ENCODE measurements at regions not wholly inside any gene's neighbourhood (a gene's known extent, or its start where the extent isn't known, plus 50 kb on each side); places are given as distances from the start of the nearest gene placed in this dataset.
A peak's percentile ranks its signal among the peaks of the same experiment; 100 is the strongest.

- Histone ChIP-seq H3K4ac (ENCODE audit: low read depth, low read length) (peak overlapping the region; percentile 64), H4K8ac (ENCODE audit: low read depth, low read length) (no peak overlapping the region), H3K23ac (ENCODE audit: low read length) (no peak overlapping the region), H3K36me3 (ENCODE audit: control insufficient read depth, insufficient read depth, low read length) (no peaks in the 10 kb centered on the region), H3K4me2 (ENCODE audit: low read length) (no peak overlapping the region), H2AK5ac (ENCODE audit: low read length) (no peak overlapping the region), H3K4me3 (ENCODE audit: low read length) (no peak overlapping the region), H2BK120ac (ENCODE audit: low read depth, low read length) (no peak overlapping the region), H3K9ac (ENCODE audit: low read length) (no peak overlapping the region), H3K79me2 (ENCODE audit: control insufficient read depth, insufficient read depth, low read length) (no peaks in the 10 kb centered on the region), H3K18ac (ENCODE audit: low read length) (peak overlapping the region; percentile 0), H3K27ac (ENCODE audit: low read depth, low read length) (no peak overlapping the region), H2BK5ac (ENCODE audit: low read length) (peak overlapping the region; percentile 6), H2BK15ac (replicated peaks; ENCODE audit: low read depth) (no peak overlapping the region), H3K56ac (ENCODE audit: low read length) (peak overlapping the region; percentile 71), H3K79me1 (ENCODE audit: low read length) (no peaks in the 10 kb centered on the region), H3K4me1 (ENCODE audit: control insufficient read depth, low read depth, low read length) (peaks cover 24% of the 10 kb centered on the region), H3K27me3 (ENCODE audit: insufficient read depth, low read length, poor library complexity) (no peaks in the 10 kb centered on the region), H4K5ac (ENCODE audit: low read length) (no peak overlapping the region)
- DNase-seq: peak; percentile 78
- no CpG with 5 or more reads among the region's 7 CpGs for WGBS (ENCODE audit: extremely low coverage, insufficient coverage, low lambda C conversion rate)
These were observed 87.2 kb downstream of the SOWAHC start for GRCh38 chr2:109701362-109701761.

- no peaks in the 10 kb centered on the region for H3K79me1 ChIP-seq (ENCODE audit: low read length)
- H3K18ac ChIP-seq (ENCODE audit: low read length): peak overlapping the region; percentile 23
- H2BK120ac ChIP-seq (ENCODE audit: low read depth, low read length): peak overlapping the region; percentile 6
- no peak overlapping the region for H3K9ac ChIP-seq (ENCODE audit: low read length)
- peak overlapping the region; percentile 77 for H2BK5ac ChIP-seq (ENCODE audit: low read length)
- H2AK5ac ChIP-seq (ENCODE audit: low read length): peak overlapping the region; percentile 79
- WGBS (ENCODE audit: extremely low coverage, insufficient coverage, low lambda C conversion rate): no CpG with 5 or more reads among the region's 9 CpGs
- H4K8ac ChIP-seq (ENCODE audit: low read depth, low read length): no peak overlapping the region
- H3K4me2 ChIP-seq (ENCODE audit: low read length): no peak overlapping the region
- peak overlapping the region; percentile 2 for H3K4ac ChIP-seq (ENCODE audit: low read depth, low read length)
- peak overlapping the region; percentile 72 for H3K56ac ChIP-seq (ENCODE audit: low read length)
- no peak overlapping the region for H4K5ac ChIP-seq (ENCODE audit: low read length)
- H3K4me3 ChIP-seq (ENCODE audit: low read length): no peak overlapping the region
- no peak overlapping the region for H3K27ac ChIP-seq (ENCODE audit: low read depth, low read length)
- H3K79me2 ChIP-seq (ENCODE audit: control insufficient read depth, insufficient read depth, low read length): no peaks in the 10 kb centered on the region
- H3K23ac ChIP-seq (ENCODE audit: low read length): peak overlapping the region; percentile 87
- no peak for DNase-seq
- no peaks in the 10 kb centered on the region for H3K36me3 ChIP-seq (ENCODE audit: control insufficient read depth, insufficient read depth, low read length)
- H3K27me3 ChIP-seq (ENCODE audit: insufficient read depth, low read length, poor library complexity): no peaks in the 10 kb centered on the region
- peaks cover 24% of the 10 kb centered on the region for H3K4me1 ChIP-seq (ENCODE audit: control insufficient read depth, low read depth, low read length)
- H2BK15ac ChIP-seq (replicated peaks; ENCODE audit: low read depth): no peak overlapping the region
These were observed 88.3 kb downstream of the SOWAHC start for GRCh38 chr2:109702250-109702985.

GRCh38 chr2:109703077-109703476 lies 88.9 kb downstream of the SOWAHC start:
- no peak overlapping the region for H3K4me2 ChIP-seq (ENCODE audit: low read length)
- no peak overlapping the region for H3K23ac ChIP-seq (ENCODE audit: low read length)
- H2BK15ac ChIP-seq (replicated peaks; ENCODE audit: low read depth): no peak overlapping the region
- H2AK5ac ChIP-seq (ENCODE audit: low read length): no peak overlapping the region
- H3K79me1 ChIP-seq (ENCODE audit: low read length): no peaks in the 10 kb centered on the region
- no peaks in the 10 kb centered on the region for H3K79me2 ChIP-seq (ENCODE audit: control insufficient read depth, insufficient read depth, low read length)
- no peak overlapping the region for H3K18ac ChIP-seq (ENCODE audit: low read length)
- no peak overlapping the region for H3K4ac ChIP-seq (ENCODE audit: low read depth, low read length)
- H3K4me3 ChIP-seq (ENCODE audit: low read length): no peak overlapping the region
- H2BK5ac ChIP-seq (ENCODE audit: low read length): no peak overlapping the region
- no peak overlapping the region for H3K27ac ChIP-seq (ENCODE audit: low read depth, low read length)
- no peak overlapping the region for H3K56ac ChIP-seq (ENCODE audit: low read length)
- no peak for DNase-seq
- no peak overlapping the region for H2BK120ac ChIP-seq (ENCODE audit: low read depth, low read length)
- H3K4me1 ChIP-seq (ENCODE audit: control insufficient read depth, low read depth, low read length): peaks cover 24% of the 10 kb centered on the region
- no CpG with 5 or more reads among the region's 7 CpGs for WGBS (ENCODE audit: extremely low coverage, insufficient coverage, low lambda C conversion rate)
- no peaks in the 10 kb centered on the region for H3K36me3 ChIP-seq (ENCODE audit: control insufficient read depth, insufficient read depth, low read length)
- no peak overlapping the region for H3K9ac ChIP-seq (ENCODE audit: low read length)
- H3K27me3 ChIP-seq (ENCODE audit: insufficient read depth, low read length, poor library complexity): no peaks in the 10 kb centered on the region
- no peak overlapping the region for H4K5ac ChIP-seq (ENCODE audit: low read length)
- H4K8ac ChIP-seq (ENCODE audit: low read depth, low read length): no peak overlapping the region

- H3K56ac ChIP-seq (ENCODE audit: low read length): peak overlapping the region; percentile 62
- no peaks in the 10 kb centered on the region for H3K27me3 ChIP-seq (ENCODE audit: insufficient read depth, low read length, poor library complexity)
- no peak for DNase-seq
These were observed 89.6 kb downstream of the SOWAHC start for GRCh38 chr2:109703798-109704197.

GRCh38 chr2:109707281-109708147 lies 86.6 kb upstream of the RGPD5 start:
- Histone ChIP-seq H3K4ac (ENCODE audit: low read depth, low read length) (no peak overlapping the region), H2BK15ac (replicated peaks; ENCODE audit: low read depth) (no peak overlapping the region), H3K4me1 (ENCODE audit: control insufficient read depth, low read depth, low read length) (peaks cover 5% of the 10 kb centered on the region), H3K79me1 (ENCODE audit: low read length) (no peaks in the 10 kb centered on the region), H3K4me3 (ENCODE audit: low read length) (no peak overlapping the region), H2BK120ac (ENCODE audit: low read depth, low read length) (no peak overlapping the region), H3K27me3 (ENCODE audit: insufficient read depth, low read length, poor library complexity) (no peaks in the 10 kb centered on the region), H2AK5ac (ENCODE audit: low read length) (no peak overlapping the region), H4K8ac (ENCODE audit: low read depth, low read length) (no peak overlapping the region), H4K5ac (ENCODE audit: low read length) (no peak overlapping the region), H3K79me2 (ENCODE audit: control insufficient read depth, insufficient read depth, low read length) (no peaks in the 10 kb centered on the region), H3K56ac (ENCODE audit: low read length) (no peak overlapping the region), H3K9ac (ENCODE audit: low read length) (no peak overlapping the region), H3K36me3 (ENCODE audit: control insufficient read depth, insufficient read depth, low read length) (no peaks in the 10 kb centered on the region), H3K4me2 (ENCODE audit: low read length) (no peak overlapping the region), H2BK5ac (ENCODE audit: low read length) (no peak overlapping the region), H3K18ac (ENCODE audit: low read length) (no peak overlapping the region), H3K27ac (ENCODE audit: low read depth, low read length) (no peak overlapping the region), H3K23ac (ENCODE audit: low read length) (no peak overlapping the region)
- DNase-seq: no peak
- no CpG with 5 or more reads among the region's 9 CpGs for WGBS (ENCODE audit: extremely low coverage, insufficient coverage, low lambda C conversion rate)

More at GRCh38 chr2:109703798-109704197, 89.6 kb downstream of the SOWAHC start:
- H4K8ac ChIP-seq (ENCODE audit: low read depth, low read length): no peak overlapping the region
- no peak overlapping the region for H2AK5ac ChIP-seq (ENCODE audit: low read length)
- WGBS (ENCODE audit: extremely low coverage, insufficient coverage, low lambda C conversion rate): no CpG with 5 or more reads among the region's 3 CpGs
- H2BK5ac ChIP-seq (ENCODE audit: low read length): no peak overlapping the region
- H3K9ac ChIP-seq (ENCODE audit: low read length): peak overlapping the region; percentile 9
- no peak overlapping the region for H3K27ac ChIP-seq (ENCODE audit: low read depth, low read length)
- no peak overlapping the region for H2BK15ac ChIP-seq (replicated peaks; ENCODE audit: low read depth)
- peaks cover 24% of the 10 kb centered on the region for H3K4me1 ChIP-seq (ENCODE audit: control insufficient read depth, low read depth, low read length)
- no peaks in the 10 kb centered on the region for H3K79me2 ChIP-seq (ENCODE audit: control insufficient read depth, insufficient read depth, low read length)
- H3K4me3 ChIP-seq (ENCODE audit: low read length): no peak overlapping the region
- H4K5ac ChIP-seq (ENCODE audit: low read length): no peak overlapping the region
- H3K36me3 ChIP-seq (ENCODE audit: control insufficient read depth, insufficient read depth, low read length): no peaks in the 10 kb centered on the region
- H3K18ac ChIP-seq (ENCODE audit: low read length): peak overlapping the region; percentile 57
- no peak overlapping the region for H3K23ac ChIP-seq (ENCODE audit: low read length)
- no peak overlapping the region for H2BK120ac ChIP-seq (ENCODE audit: low read depth, low read length)
- no peak overlapping the region for H3K4ac ChIP-seq (ENCODE audit: low read depth, low read length)
- no peak overlapping the region for H3K4me2 ChIP-seq (ENCODE audit: low read length)
- no peaks in the 10 kb centered on the region for H3K79me1 ChIP-seq (ENCODE audit: low read length)

Data from mesendoderm (in vitro differentiated cells).